NCI-H2107 (cell line): ENCODE measurements at regions not wholly inside any gene's neighbourhood (a gene's known extent, or its start where the extent isn't known, plus 50 kb on each side); places are given as distances from the start of the nearest gene placed in this dataset.
A peak's percentile ranks its signal among the peaks of the same experiment; 100 is the strongest.

Experiments used
- DNase-seq: peaks from one replicate; lab custom pipeline; 2025; lab: John Stamatoyannopoulos, UW

- DNase-seq: no peak
Observed at GRCh38 chr11:120032766-120033390, 105.0 kb downstream of the TRIM29 start.

GRCh38 chr11:120031612-120032600 lies 106.0 kb downstream of the TRIM29 start:
- DNase-seq: no peak

- DNase-seq: no peak
Observed at GRCh38 chr11:120031156-120031555, 106.8 kb downstream of the TRIM29 start.

- DNase-seq: no peak
Observed at GRCh38 chr11:120030411-120030810, 107.5 kb downstream of the TRIM29 start.

GRCh38 chr11:120029321-120029720 lies 108.6 kb downstream of the TRIM29 start:
- DNase-seq: no peak

- DNase-seq: no peak
Observed at GRCh38 chr11:120028897-120029258, 109.0 kb downstream of the TRIM29 start.

- DNase-seq: no peak
Observed at GRCh38 chr11:120028181-120028896, 109.6 kb downstream of the TRIM29 start.

GRCh38 chr11:120027546-120028180 lies 110.2 kb downstream of the TRIM29 start:
- no peak for DNase-seq

- no peak for DNase-seq
Observed at GRCh38 chr11:120025606-120026335, 112.1 kb downstream of the TRIM29 start.

- DNase-seq: no peak
Observed at GRCh38 chr11:120024586-120024985, 113.3 kb downstream of the TRIM29 start.

GRCh38 chr11:120024046-120024445 lies 113.9 kb downstream of the TRIM29 start:
- no peak for DNase-seq

- no peak for DNase-seq
Observed at GRCh38 chr11:120023551-120023950, 114.4 kb downstream of the TRIM29 start.

GRCh38 chr11:120023120-120023519 lies 114.8 kb downstream of the TRIM29 start:
- no peak for DNase-seq

GRCh38 chr11:120022617-120023016 lies 115.3 kb downstream of the TRIM29 start:
- DNase-seq: no peak

- no peak for DNase-seq
Observed at GRCh38 chr11:120021978-120022377, 115.9 kb downstream of the TRIM29 start.

- DNase-seq: no peak
Observed at GRCh38 chr11:120021391-120021953, 116.4 kb downstream of the TRIM29 start.

- DNase-seq: no peak
Observed at GRCh38 chr11:120020981-120021380, 116.9 kb downstream of the TRIM29 start.

- DNase-seq: no peak
Observed at GRCh38 chr11:120020486-120020885, 117.4 kb downstream of the TRIM29 start.

GRCh38 chr11:120019191-120019590 lies 118.7 kb downstream of the TRIM29 start:
- no peak for DNase-seq

GRCh38 chr11:120017582-120018150 lies 120.2 kb downstream of the TRIM29 start:
- DNase-seq: peak; percentile 54
